ENCODE measurements at regions not wholly inside any gene's neighbourhood (a gene's known extent, or its start where the extent isn't known, plus 50 kb on each side); places are given as distances from the start of the nearest gene placed in this dataset.
"Not testable (repeated sequence)": the region's sequence is repeated elsewhere in the genome, so short reads cannot be mapped to it uniquely, and the experiment has no call there.

GRCh38 chr1:121050097-121050496 lies 134.0 kb downstream of the FAM72B start:
- not testable (repeated sequence) for DNase-seq (ENCODE audit: low spot score)

DNA sequence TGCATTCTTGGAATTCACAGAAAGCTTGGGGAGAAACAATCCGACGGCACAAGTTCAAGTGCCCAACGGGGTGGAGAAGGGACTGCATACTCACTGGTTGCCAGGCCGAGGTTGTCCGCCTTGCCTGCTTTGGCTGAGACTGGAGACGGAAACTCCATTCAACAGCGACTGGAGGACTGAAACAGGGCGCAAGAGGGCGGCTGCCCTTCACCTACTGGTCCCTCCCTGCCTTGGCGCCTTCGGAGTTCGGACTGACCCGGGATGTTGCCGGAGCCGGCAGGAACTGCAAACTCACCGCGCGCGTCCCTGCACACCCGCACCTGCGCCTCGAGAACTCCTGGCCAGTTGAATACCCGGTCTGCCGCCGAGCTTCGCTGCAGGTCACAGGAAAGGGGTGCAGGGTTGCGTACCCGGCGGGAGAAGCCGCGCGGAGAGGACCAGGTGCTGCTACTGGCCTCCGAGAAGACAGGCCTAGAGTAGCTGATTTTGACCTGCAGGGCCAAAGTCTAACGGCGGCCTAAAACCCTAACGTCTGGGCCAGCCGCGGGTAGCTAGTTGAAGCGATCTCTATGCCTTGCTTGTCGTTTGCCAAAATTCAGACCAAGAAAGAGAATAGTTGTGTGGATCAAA lies 132.9 kb downstream of the FAM72B start:
- DNase-seq (ENCODE audit: low spot score): not testable (repeated sequence)

DNA sequence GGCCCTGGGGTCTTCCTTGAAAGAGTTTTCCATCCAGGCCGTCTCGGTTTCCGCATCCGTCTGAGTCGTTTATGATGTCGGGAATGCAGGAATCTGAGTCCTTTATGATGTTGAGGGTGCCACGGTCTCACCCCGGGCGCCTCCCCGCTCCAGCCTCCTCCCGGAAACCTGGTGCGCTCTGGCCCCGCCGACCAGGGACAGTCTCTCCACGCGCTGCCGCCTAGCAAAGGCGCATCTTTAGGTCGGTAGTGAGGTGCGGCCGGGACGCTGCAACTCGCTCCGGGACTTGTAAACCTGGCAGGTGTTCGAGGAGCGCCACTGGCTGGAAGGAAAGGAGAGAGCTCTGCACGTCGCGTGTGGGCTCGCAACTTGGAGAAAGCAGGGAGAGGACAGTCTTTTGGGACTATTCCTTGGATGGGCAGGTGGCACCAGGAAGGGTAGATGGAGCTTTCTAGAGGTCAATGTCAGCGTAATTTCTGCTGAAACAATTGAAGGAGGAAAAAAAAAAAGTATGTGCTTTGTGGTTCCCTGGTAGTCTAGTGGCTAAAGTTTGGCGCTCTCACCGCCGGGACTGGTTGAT lies 132.0 kb downstream of the FAM72B start:
- not testable (repeated sequence) for DNase-seq (ENCODE audit: low spot score)

DNA sequence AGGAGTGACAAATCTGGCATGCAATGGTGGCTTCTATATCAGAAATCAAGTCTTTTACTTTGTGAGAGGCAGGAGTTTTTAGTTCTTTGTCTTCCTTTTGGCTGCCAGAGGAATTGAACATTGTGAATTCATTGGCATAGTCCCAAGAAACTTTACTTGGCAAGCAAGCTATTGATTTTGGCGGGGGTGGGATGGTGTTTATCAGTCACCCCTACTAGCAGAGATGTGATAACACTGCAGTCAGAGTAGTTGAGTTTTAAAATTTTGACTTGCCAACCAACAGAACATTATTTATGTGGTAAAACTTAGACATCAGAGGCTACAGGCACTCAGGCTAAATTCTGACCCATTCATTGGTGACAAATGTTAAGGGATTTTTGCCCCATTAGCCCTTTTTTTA lies 129.2 kb downstream of the FAM72B start:
- DNase-seq (ENCODE audit: low spot score): not testable (repeated sequence)

DNA sequence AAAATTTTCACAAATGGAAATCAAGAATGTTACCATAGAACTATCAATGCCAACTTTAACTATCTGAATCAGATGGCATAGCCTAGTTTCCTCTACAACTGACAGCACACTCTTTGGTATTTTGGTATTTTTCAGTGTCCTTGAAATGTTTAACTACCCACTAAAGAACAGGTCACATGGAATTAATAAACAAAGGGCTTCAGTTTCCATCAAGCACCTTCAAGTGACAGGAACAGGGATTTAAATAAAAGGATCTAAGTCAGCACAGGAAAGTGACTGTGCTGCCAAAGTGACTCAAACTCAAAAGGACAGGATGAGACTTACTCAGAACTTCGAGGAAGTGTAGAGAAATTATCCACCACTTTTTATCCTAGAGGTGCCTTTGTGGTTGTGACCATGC lies 117.2 kb downstream of the FAM72B start:
- not testable (repeated sequence) for DNase-seq (ENCODE audit: low spot score)

DNA sequence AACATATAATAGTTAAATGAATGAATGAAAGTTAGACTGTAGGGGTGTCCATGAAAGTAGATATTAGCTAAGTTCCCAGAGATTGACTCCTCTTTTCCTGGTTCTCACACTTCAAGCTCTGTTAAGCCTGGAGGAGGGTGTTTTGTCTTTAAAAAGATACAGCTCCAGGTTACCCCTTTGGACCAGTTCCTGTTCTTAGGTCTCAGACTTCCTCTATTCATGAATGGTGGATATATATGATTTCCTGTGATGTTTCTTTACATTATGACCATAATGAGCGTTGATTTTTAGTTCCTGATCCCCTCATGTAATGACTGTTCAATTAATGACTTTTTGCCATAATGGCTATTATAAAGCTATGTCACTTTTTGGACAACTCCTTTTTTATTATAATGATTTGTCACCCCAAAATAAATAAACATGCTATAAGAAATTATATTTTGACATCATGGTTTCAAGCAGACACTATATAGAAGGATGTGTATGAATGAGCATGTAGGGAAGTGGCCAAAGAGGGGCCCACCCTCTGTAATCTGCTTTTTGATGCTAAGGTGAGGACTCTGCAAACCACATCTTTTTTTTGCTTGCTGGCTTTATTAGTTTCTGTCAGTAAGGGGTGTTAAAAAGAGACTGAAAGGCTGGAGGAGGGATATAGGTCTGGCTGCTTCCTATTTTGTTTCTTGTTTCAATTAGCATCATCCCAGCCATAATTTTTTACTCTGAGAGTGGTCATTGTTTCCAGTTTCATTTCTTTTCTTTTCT lies 115.2 kb downstream of the FAM72B start:
- not testable (repeated sequence) for DNase-seq (ENCODE audit: low spot score)

- DNase-seq (ENCODE audit: low spot score): not testable (repeated sequence)
These were observed 110.3 kb downstream of the FAM72B start for GRCh38 chr1:121073852-121074251.

DNA sequence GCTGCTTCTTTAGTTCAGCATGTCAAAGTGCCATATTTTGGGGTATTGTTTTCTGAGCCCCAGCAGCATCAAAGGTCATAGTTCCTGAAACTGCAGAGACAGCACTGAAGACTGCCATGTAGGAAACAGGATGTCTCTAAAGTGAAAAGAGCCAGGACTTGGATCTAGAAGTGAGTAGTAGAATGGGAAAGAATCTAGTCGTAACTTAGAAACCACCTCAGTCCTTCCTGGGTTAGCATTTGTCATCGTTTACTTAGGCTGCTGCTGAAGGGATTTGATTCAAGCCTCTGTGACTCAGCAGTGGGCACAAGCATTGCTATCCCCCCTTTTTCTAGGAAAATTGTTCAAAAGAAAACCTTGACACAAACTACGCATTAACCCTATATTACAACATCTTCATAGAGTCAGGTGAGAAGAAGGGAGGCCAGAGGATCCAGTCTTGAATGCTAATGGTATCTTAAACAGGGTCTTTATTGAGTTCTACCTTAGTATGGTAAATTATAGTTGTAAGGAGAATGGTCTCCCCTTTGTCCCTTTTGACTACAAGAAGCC lies 108.8 kb downstream of the FAM72B start:
- DNase-seq (ENCODE audit: low spot score): not testable (repeated sequence)

DNA sequence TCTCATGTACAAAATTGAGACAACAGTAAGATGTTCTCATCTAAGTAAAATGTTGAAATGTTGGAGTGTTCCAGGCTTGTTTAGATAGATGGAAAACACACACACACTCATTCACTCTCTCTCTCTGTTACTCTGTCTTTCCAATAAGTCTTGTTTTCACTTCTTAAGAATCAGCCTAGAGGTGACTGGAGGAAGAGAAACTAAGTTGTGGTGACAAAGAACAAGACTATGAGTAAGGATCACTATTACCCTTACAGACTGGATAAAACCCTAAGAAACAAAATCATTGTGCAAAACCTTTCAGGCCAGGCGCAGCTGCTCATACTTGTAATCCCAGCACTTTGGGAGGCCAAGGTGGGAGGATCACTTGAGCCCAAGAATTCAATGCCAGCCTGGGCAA lies 107.5 kb downstream of the FAM72B start:
- not testable (repeated sequence) for DNase-seq (ENCODE audit: low spot score)

GRCh38 chr1:121079655-121080054 lies 104.5 kb downstream of the FAM72B start:
- DNase-seq (ENCODE audit: low spot score): not testable (repeated sequence)

- DNase-seq (ENCODE audit: low spot score): not testable (repeated sequence)
These were observed 103.8 kb downstream of the FAM72B start for GRCh38 chr1:121080197-121080903.

GRCh38 chr1:121080904-121081264 lies 103.3 kb downstream of the FAM72B start:
- DNase-seq (ENCODE audit: low spot score): not testable (repeated sequence)

DNA sequence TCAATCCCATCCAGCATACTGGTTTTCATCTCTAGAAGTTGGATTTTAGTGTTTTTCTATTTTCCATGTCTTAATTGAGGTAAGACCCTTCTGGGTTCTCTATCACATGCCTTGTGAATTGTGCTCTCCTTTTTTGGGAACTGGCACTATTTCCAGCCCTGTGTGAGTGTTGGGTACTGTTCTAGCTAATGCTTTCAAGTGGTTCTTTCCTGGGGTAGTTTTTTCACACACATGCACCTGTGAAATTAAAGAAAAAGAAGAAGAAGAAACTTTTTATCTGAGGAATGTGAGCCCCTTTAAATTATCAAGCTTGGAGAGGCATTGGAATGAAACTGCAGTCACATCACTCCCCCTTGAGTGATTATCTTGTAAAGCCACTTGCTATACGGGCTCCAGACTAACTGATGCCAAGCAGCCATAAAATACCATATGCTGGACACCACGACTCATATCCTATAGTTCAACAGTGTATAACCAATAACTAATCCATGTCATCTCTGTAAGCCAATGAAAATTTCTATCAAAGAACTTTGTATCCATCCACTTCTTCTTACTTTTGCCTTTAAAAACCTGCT lies 102.4 kb downstream of the FAM72B start:
- not testable (repeated sequence) for DNase-seq (ENCODE audit: low spot score)

DNA sequence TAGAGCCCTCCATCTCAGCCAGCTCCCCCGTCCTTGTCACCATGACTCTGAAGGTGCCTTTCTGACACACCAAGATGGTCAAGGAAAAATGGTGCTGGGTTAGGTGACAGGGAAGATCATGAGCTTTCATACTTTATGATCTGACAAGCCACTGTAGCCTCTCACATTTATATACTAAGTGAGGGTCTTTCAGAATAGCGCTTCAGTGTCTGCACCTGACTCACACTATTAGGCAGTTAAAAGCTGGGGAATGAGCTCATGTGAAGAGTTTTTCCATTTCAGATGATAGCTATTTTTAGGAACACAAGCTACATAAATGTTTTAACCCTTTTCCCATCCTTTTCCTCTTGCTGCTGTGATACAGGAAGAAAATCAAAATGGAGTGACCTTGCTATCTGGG lies 101.1 kb downstream of the FAM72B start:
- not testable (repeated sequence) for DNase-seq (ENCODE audit: low spot score)

- not testable (repeated sequence) for DNase-seq (ENCODE audit: low spot score)
These were observed 97.9 kb downstream of the FAM72B start for GRCh38 chr1:121086249-121086648.

DNA sequence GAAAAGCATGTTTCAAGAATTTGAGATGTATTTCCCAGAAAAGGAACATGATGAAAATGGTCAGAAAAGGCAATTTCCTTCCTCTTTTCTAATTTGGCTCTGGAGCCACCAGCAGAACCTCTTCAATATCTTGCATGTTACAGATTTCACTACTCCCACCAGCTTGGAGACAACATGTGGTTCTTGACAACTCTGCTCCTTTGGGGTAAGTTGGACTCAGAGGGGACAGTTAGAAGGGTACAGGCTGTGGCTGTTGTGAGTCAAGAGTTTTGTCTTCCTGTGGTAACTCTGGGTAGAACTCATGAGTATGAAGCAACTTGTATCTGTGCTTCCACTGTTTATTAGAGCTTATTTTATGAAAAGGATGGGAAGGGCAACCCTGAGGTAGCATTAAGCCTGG lies 96.9 kb downstream of the FAM72B start:
- DNase-seq (ENCODE audit: low spot score): not testable (repeated sequence)

- not testable (repeated sequence) for DNase-seq (ENCODE audit: low spot score)
These were observed 95.6 kb downstream of the FAM72B start for GRCh38 chr1:121088568-121088967.

- not testable (repeated sequence) for DNase-seq (ENCODE audit: low spot score)
These were observed 91.7 kb downstream of the FAM72B start for GRCh38 chr1:121092329-121092968.

- not testable (repeated sequence) for DNase-seq (ENCODE audit: low spot score)
These were observed 89.1 kb downstream of the FAM72B start for GRCh38 chr1:121095014-121095413.

Measured in GM20000 (cell line).